Breast epithelium (tissue), 4 donors: ENCODE measurements at regions not wholly inside any gene's neighbourhood (a gene's known extent, or its start where the extent isn't known, plus 50 kb on each side); places are given as distances from the start of the nearest gene placed in this dataset.

Experiments used
- DNase-seq, 2 donors: peaks; one replicate each; pipeline ENCODE4 v3.0.0-alpha.2; 2019; ENCODE audit warnings: low spot score in 2 of 2
- H3K27ac ChIP-seq, 2 donors: fragments of 200-600 bp; sonication (generic) in 1 of 2; one replicate each; pipeline ENCODE4 v1.5.1; 2016 to 2019; ENCODE audit warnings: mild to moderate bottlenecking in 1 of 2
- H3K27me3 ChIP-seq, 2 donors: fragments of 200-600 bp; sonication (generic) in 1 of 2; one replicate each; pipeline versions ENCODE4 v1.5.1 to v1.6.0; 2017 to 2019; ENCODE audit warnings: control low read depth in 1 of 2, mild to moderate bottlenecking in 1 of 2
- H3K36me3 ChIP-seq: fragments of 200-600 bp; one replicate; pipeline ENCODE4 v1.5.1; 2019
- H3K4me1 ChIP-seq, 2 donors: fragments of 200-600 bp; sonication (generic); one replicate each; pipeline ENCODE4 v1.5.1; 2016 to 2019; ENCODE audit warnings: control low read depth in 1 of 2
- H3K4me3 ChIP-seq, 3 donors: fragments of 200-600 bp; sonication (generic); 1 replicate in 2 of 3; 2 replicates in 1 of 3; pipeline ENCODE4 v1.5.1; 2016 to 2019; ENCODE audit warnings: mild to moderate bottlenecking in 3 of 3, moderate library complexity in 2 of 3
- H3K9me3 ChIP-seq, 2 donors: fragments of 200-600 bp; sonication (generic) in 1 of 2; one replicate each; pipeline ENCODE4 v1.5.1; 2016 to 2019; ENCODE audit warnings: control low read depth in 1 of 2
- POLR2A ChIP-seq: fragments of 450-650 bp; IDR thresholded peaks from one replicate; pipeline ENCODE4 v1.6.1; 2016; ENCODE audit warnings: antibody characterized with exemption, mild to moderate bottlenecking, moderate library complexity
- POLR2AphosphoS5 ChIP-seq, 3 donors: sonication (generic); formaldehyde crosslinking; IDR thresholded peaks; one replicate each; pipeline ENCODE4 v1.6.1; 2017; ENCODE audit warnings: antibody characterized with exemption in 3 of 3
- intact Hi-C: fragments of 100-400 bp; cut with DNase I; formaldehyde crosslinking; loops from one replicate; pipeline ENCODE4 v1.15.1; 2023; ENCODE audit warnings: low total_unique reads
- TF ChIP-seq, protein P1 (sequence below), 3 donors: fragments of 450-650 bp; IDR thresholded peaks; one replicate each; pipeline ENCODE4 v1.5.1; 2016 to 2017; ENCODE audit warnings: antibody characterized with exemption in 3 of 3, mild to moderate bottlenecking in 3 of 3, moderate library complexity in 3 of 3

DNA sequence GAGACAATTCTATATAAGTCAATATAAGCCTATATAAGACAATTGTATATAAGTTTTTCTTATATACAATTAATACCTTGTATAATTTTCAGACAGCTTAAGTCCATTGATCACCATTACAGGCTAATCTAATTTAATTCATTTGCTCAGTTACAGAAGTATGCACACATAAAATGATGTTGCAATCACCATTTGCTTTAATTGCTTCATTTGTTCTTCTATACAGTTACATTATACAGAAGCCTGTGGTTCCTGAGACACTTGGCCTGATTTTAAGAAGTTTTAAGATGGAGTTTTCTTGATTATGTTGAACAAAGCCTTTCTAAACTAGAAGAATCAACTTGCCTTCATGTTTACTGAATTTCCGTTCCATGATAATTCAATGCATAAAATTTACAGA, 314.6 kb upstream of the PDE3A start:
- Histone ChIP-seq H3K9me3 (no peaks in the 10 kb centered on the region), H3K4me1 (no peaks in the 10 kb centered on the region), H3K4me3 (no peak overlapping the region), H3K27ac (no peak overlapping the region), H3K36me3 (no peaks in the 10 kb centered on the region), H3K27me3 (no peaks in the 10 kb centered on the region)
- intact Hi-C loops, result no loop called here
- no peak for TF ChIP-seq POLR2AphosphoS5 (IDR thresholded peaks at IDR 0.05)
- no peak for TF ChIP-seq POLR2A
- TF ChIP-seq, protein P1, sequence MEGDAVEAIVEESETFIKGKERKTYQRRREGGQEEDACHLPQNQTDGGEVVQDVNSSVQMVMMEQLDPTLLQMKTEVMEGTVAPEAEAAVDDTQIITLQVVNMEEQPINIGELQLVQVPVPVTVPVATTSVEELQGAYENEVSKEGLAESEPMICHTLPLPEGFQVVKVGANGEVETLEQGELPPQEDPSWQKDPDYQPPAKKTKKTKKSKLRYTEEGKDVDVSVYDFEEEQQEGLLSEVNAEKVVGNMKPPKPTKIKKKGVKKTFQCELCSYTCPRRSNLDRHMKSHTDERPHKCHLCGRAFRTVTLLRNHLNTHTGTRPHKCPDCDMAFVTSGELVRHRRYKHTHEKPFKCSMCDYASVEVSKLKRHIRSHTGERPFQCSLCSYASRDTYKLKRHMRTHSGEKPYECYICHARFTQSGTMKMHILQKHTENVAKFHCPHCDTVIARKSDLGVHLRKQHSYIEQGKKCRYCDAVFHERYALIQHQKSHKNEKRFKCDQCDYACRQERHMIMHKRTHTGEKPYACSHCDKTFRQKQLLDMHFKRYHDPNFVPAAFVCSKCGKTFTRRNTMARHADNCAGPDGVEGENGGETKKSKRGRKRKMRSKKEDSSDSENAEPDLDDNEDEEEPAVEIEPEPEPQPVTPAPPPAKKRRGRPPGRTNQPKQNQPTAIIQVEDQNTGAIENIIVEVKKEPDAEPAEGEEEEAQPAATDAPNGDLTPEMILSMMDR (IDR thresholded peaks at IDR 0.05), result no peak
- DNase-seq, result no peak

DNA sequence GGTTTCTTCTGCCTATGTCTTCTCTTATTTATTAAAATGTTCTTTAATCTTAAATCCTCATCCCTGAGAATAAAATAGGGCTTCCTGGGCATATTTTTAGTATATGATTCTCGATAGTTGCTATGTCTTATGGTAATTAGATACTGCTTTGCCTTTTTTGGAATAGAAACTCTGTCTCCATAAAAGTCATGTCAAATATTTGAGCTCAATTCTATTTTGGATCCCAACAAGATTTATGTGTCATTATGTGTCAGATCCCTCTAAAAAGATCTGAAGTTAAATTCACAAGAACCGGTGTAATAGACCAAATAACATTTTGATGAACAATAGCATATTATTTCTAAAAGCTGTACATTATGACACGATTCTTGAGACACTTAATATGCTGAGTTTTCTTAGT, 312.5 kb upstream of the PDE3A start:
- Histone ChIP-seq H3K4me3 (no peak overlapping the region), H3K36me3 (no peaks in the 10 kb centered on the region), H3K27ac (no peak overlapping the region), H3K27me3 (no peaks in the 10 kb centered on the region), H3K4me1 (no peaks in the 10 kb centered on the region), H3K9me3 (no peaks in the 10 kb centered on the region)
- no peak for DNase-seq
- intact Hi-C loops, result no loop called here
- TF ChIP-seq POLR2AphosphoS5 (IDR thresholded peaks at IDR 0.05) (no peak), POLR2A (no peak)
- TF ChIP-seq, protein P1 (IDR thresholded peaks at IDR 0.05), result no peak

DNA sequence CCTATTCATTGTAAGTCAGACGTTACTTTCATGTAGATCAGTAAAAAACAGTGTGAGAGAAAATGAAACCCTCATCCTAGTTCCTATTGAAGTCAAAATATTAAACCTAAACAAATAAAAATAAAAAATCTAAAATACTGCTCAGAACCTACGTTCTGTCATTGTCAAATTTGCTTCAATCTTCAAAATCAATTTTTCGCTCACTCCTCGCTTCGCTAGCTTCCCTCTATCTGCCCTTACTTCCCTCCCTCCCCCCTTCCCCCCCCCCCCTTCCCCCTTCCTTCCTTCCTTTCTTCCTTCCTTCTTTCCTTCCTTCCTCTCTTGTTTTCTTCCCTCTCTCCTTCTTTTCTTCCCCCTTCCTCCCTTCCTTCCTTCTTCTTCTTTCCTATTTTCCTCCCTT, 310.9 kb upstream of the PDE3A start:
- no peak for DNase-seq
- Histone ChIP-seq H3K27me3 (no peaks in the 10 kb centered on the region), H3K4me3 (no peak overlapping the region), H3K4me1 (no peaks in the 10 kb centered on the region), H3K27ac (no peak overlapping the region), H3K9me3 (no peaks in the 10 kb centered on the region), H3K36me3 (no peaks in the 10 kb centered on the region)
- intact Hi-C loops, result no loop called here
- TF ChIP-seq, protein P1 (IDR thresholded peaks at IDR 0.05), result no peak
- TF ChIP-seq POLR2A, result no peak

DNA sequence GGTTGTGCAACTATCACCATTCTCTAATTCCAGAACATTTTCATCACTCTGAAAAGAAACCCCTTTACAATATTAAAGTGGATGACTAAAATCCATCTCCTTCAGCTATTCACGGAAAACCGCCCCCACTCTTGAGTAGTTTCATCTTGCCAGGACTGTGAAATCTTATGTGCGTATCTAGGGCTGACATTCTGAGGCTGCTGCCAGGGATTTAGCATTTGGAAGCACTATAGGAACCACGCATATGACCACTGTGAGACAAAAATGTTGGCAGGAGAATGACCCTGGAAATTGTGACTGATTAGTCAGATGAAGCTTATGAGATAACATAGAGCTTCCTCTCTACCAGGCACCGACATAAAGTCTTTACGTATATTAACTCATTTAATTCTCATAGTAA, 305.2 kb upstream of the PDE3A start:
- Histone ChIP-seq H3K4me3 (no peak overlapping the region), H3K27ac (no peak overlapping the region), H3K27me3 (no peaks in the 10 kb centered on the region), H3K36me3 (no peaks in the 10 kb centered on the region), H3K4me1 (no peaks in the 10 kb centered on the region), H3K9me3 (no peaks in the 10 kb centered on the region)
- no peak for DNase-seq
- intact Hi-C loops, result no loop called here
- TF ChIP-seq, protein P1 (IDR thresholded peaks at IDR 0.05), result no peak
- TF ChIP-seq POLR2A, result no peak
- no peak for TF ChIP-seq POLR2AphosphoS5 (IDR thresholded peaks at IDR 0.05)

DNA sequence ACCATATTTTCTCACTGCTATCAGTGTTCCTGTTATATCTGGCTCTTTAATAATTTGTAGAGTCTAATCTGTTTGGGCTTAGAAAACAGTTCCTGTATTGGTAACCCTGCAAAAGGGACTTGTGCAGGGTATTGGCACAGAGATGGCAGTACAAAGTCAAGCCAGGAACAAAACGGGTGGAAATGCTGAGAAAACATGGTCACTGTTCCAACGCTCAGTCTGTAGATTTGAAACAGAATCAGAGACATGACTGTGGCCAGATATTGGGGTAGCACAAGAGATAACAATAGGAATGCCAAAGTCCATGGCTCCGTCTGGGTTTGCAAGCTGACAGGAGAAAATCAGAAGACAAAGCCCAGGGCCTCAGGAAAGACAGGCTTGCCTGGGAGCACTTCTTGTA, 290.7 kb upstream of the PDE3A start:
- Histone ChIP-seq H3K9me3 (no peaks in the 10 kb centered on the region), H3K27me3 (no peaks in the 10 kb centered on the region), H3K4me1 (no peaks in the 10 kb centered on the region), H3K4me3 (no peak overlapping the region), H3K27ac (no peak overlapping the region), H3K36me3 (no peaks in the 10 kb centered on the region)
- intact Hi-C loops, result no loop called here
- TF ChIP-seq POLR2AphosphoS5 (IDR thresholded peaks at IDR 0.05) (no peak), POLR2A (no peak)
- TF ChIP-seq, protein P1 (IDR thresholded peaks at IDR 0.05), result no peak
- no peak for DNase-seq
